ENCODE measurements at regions not wholly inside any gene's neighbourhood (a gene's known extent, or its start where the extent isn't known, plus 50 kb on each side); places are given as distances from the start of the nearest gene placed in this dataset.

DNA sequence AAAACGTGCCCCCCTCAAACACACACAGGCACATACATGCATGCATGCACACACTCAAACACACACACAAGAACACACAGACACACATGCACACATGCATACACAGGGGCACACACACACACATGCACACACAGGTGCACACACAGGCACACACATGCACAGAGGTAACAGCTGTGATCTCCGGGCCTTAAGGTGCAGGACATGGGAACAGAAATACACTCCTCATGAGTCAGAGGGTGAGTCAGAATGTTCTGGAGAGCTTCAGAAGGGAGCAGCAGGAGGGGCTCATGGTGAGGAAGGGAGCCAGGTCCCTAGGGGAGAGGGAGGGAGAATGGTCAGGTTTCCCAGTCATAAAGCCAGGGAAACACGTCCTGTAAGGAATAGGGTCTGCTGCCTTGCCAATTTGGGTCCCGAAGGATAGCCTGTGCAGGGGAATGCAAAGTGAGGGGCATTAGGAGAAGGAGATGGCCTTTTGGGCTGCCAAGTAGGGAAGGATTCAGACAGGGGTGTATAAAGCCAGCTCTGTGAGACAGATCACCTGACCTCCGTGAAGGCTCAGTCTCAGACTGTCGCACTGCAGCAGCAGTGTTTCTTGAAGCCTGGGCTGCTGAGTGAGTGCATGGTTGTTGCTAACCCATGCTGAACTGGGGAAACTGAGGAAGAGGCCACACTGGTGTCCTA lies 123.9 kb downstream of the MAFB start:
- Histone ChIP-seq H3K4me2 (ENCODE audit: low read depth, low read length, poor library complexity, severe bottlenecking) (no peak overlapping the region), H2AFZ (ENCODE audit: low read length) (no peak overlapping the region), H3K9me2 (replicated peaks; ENCODE audit: low read depth, low read length) (no peaks in the 10 kb centered on the region)

DNA sequence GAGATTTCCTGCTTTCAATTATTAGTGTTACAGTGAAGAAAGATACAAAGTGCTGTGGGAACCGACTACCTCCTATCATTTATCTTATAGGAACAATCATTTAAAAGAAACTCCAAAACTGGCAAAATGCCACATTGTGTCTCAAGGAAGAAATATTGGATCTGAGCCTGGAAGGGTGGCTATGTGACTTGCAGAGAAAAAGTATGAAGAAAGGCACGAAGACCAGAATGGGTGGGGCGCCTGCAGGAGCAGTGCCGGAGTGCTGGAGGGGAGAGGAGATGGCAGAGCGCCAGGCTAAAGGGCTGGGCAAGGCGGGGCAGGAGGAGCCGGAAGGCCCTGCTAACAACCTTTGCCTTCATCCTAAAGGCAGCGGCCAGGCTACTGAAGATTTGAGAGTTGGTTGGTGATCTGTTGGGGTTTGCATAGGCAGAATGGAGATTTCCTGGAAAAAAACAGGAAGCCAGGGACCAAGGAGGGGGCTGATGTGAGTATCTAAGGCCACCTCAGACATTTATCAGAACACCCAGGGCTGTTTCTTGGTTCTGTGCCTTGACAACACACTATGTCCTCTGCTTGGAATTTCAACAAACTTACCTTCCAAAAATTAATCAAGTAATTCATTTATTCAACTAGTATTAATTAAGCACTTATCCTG lies 125.6 kb downstream of the MAFB start:
- no peaks in the 10 kb centered on the region for H3K9me3 ChIP-seq (ENCODE audit: insufficient read depth, low read depth, low read length)
- no peak for TF ChIP-seq EZH2phosphoT487 (IDR thresholded peaks at IDR 0.05; ENCODE audit: borderline replicate concordance)
- TF ChIP-seq, protein P1, sequence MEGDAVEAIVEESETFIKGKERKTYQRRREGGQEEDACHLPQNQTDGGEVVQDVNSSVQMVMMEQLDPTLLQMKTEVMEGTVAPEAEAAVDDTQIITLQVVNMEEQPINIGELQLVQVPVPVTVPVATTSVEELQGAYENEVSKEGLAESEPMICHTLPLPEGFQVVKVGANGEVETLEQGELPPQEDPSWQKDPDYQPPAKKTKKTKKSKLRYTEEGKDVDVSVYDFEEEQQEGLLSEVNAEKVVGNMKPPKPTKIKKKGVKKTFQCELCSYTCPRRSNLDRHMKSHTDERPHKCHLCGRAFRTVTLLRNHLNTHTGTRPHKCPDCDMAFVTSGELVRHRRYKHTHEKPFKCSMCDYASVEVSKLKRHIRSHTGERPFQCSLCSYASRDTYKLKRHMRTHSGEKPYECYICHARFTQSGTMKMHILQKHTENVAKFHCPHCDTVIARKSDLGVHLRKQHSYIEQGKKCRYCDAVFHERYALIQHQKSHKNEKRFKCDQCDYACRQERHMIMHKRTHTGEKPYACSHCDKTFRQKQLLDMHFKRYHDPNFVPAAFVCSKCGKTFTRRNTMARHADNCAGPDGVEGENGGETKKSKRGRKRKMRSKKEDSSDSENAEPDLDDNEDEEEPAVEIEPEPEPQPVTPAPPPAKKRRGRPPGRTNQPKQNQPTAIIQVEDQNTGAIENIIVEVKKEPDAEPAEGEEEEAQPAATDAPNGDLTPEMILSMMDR (conservative IDR thresholded peaks at IDR 0.05; ENCODE audit: low read length): no peak
- H3K4me3 ChIP-seq (ENCODE audit: low read length, poor library complexity, severe bottlenecking): no peak overlapping the region
- H3F3A ChIP-seq (ENCODE audit: low read depth): no peaks in the 10 kb centered on the region
- no peaks in the 10 kb centered on the region for H3K9me2 ChIP-seq (replicated peaks; ENCODE audit: low read depth, low read length)
- H3K79me2 ChIP-seq (ENCODE audit: insufficient read depth, low read length): no peaks in the 10 kb centered on the region
- H3K9ac ChIP-seq (ENCODE audit: low read depth, low read length, poor library complexity, severe bottlenecking): no peak overlapping the region
- no peaks in the 10 kb centered on the region for H3K36me3 ChIP-seq (ENCODE audit: insufficient read depth, low read length)
- H2AFZ ChIP-seq (ENCODE audit: low read length): no peak overlapping the region
- no peaks in the 10 kb centered on the region for H3K27me3 ChIP-seq (ENCODE audit: insufficient read depth, low read length, poor library complexity, severe bottlenecking)
- no peak overlapping the region for H3K4me2 ChIP-seq (ENCODE audit: low read depth, low read length, poor library complexity, severe bottlenecking)
- H4K20me1 ChIP-seq (ENCODE audit: insufficient read depth, low read length, poor library complexity, severe bottlenecking): no peaks in the 10 kb centered on the region
- no peaks in the 10 kb centered on the region for H3K4me1 ChIP-seq (ENCODE audit: insufficient read depth, low read length, poor library complexity, severe bottlenecking)

More for the DNA sequence above, 123.9 kb downstream of the MAFB start:
- H3F3A ChIP-seq (ENCODE audit: low read depth): no peaks in the 10 kb centered on the region
- no peak for TF ChIP-seq EZH2phosphoT487 (IDR thresholded peaks at IDR 0.05; ENCODE audit: borderline replicate concordance)
- TF ChIP-seq, protein P1 (conservative IDR thresholded peaks at IDR 0.05; ENCODE audit: low read length): no peak
- H3K9ac ChIP-seq (ENCODE audit: low read depth, low read length, poor library complexity, severe bottlenecking): no peak overlapping the region
- H3K36me3 ChIP-seq (ENCODE audit: insufficient read depth, low read length): no peaks in the 10 kb centered on the region
- no peaks in the 10 kb centered on the region for H3K27me3 ChIP-seq (ENCODE audit: insufficient read depth, low read length, poor library complexity, severe bottlenecking)
- H3K4me1 ChIP-seq (ENCODE audit: insufficient read depth, low read length, poor library complexity, severe bottlenecking): no peaks in the 10 kb centered on the region
- H3K4me3 ChIP-seq (ENCODE audit: low read length, poor library complexity, severe bottlenecking): no peak overlapping the region
- no peaks in the 10 kb centered on the region for H3K9me3 ChIP-seq (ENCODE audit: insufficient read depth, low read depth, low read length)
- no peaks in the 10 kb centered on the region for H4K20me1 ChIP-seq (ENCODE audit: insufficient read depth, low read length, poor library complexity, severe bottlenecking)
- H3K79me2 ChIP-seq (ENCODE audit: insufficient read depth, low read length): no peaks in the 10 kb centered on the region

DNA sequence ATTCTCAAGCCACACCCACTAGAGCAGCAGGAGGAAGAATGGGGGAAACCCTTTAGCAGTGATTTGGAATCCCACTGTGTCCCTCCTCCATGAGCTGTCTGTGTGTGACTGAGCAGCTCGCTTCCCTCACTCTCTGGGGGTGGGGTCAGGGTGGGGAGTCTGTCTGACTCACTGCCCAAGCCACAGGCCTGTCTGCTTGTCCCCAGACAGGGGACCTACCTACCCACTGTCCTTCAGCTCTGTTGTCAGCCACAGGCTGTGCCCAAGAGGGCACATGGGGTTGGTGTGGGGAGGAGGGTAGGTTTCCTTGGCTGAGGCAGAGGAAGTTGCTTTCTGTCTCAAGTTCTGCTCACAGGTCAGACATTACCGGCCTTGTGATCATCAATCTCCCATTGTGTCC lies 127.0 kb downstream of the MAFB start:
- no peak overlapping the region for H2AFZ ChIP-seq (ENCODE audit: low read length)
- H3K36me3 ChIP-seq (ENCODE audit: insufficient read depth, low read length): no peaks in the 10 kb centered on the region

More for the DNA sequence above, 127.0 kb downstream of the MAFB start:
- Histone ChIP-seq H3K9ac (ENCODE audit: low read depth, low read length, poor library complexity, severe bottlenecking) (no peak overlapping the region), H3K4me1 (ENCODE audit: insufficient read depth, low read length, poor library complexity, severe bottlenecking) (no peaks in the 10 kb centered on the region), H3K27me3 (ENCODE audit: insufficient read depth, low read length, poor library complexity, severe bottlenecking) (no peaks in the 10 kb centered on the region), H4K20me1 (ENCODE audit: insufficient read depth, low read length, poor library complexity, severe bottlenecking) (no peaks in the 10 kb centered on the region), H3K4me3 (ENCODE audit: low read length, poor library complexity, severe bottlenecking) (no peak overlapping the region), H3F3A (ENCODE audit: low read depth) (no peaks in the 10 kb centered on the region), H3K79me2 (ENCODE audit: insufficient read depth, low read length) (no peaks in the 10 kb centered on the region), H3K9me2 (replicated peaks; ENCODE audit: low read depth, low read length) (no peaks in the 10 kb centered on the region), H3K9me3 (ENCODE audit: insufficient read depth, low read depth, low read length) (no peaks in the 10 kb centered on the region), H3K4me2 (ENCODE audit: low read depth, low read length, poor library complexity, severe bottlenecking) (no peak overlapping the region)
- TF ChIP-seq, protein P1 (conservative IDR thresholded peaks at IDR 0.05; ENCODE audit: low read length): no peak
- no peak for TF ChIP-seq EZH2phosphoT487 (IDR thresholded peaks at IDR 0.05; ENCODE audit: borderline replicate concordance)
